ENCODE measurements at regions not wholly inside any gene's neighbourhood (a gene's known extent, or its start where the extent isn't known, plus 50 kb on each side); places are given as distances from the start of the nearest gene placed in this dataset.

GRCh38 chr7:53800746-53801145 lies 741.4 kb upstream of the VSTM2A start:
- no peaks in the 10 kb centered on the region for H3K36me3 ChIP-seq (ENCODE audit: control insufficient read depth, low read length)
- no peak overlapping the region for H3K4me3 ChIP-seq (ENCODE audit: low read length)
- H4K20me1 ChIP-seq (ENCODE audit: control insufficient read depth, insufficient read depth, low read depth, low read length) = no peaks in the 10 kb centered on the region
- H3K9me3 ChIP-seq (ENCODE audit: control insufficient read depth, insufficient read depth, low read length) = peaks cover 9% of the 10 kb centered on the region; the same call in 1 of the 2 replicates
- no peaks in the 10 kb centered on the region for H3F3A ChIP-seq (ENCODE audit: control insufficient read depth, insufficient read depth)
- no peaks in the 10 kb centered on the region for H3K4me1 ChIP-seq (ENCODE audit: control insufficient read depth, low read length)
- H3K9me2 ChIP-seq (replicated peaks; ENCODE audit: control insufficient read depth, low read length) = no peaks in the 10 kb centered on the region
- H3K27ac ChIP-seq (ENCODE audit: low read depth, low read length) = no peak overlapping the region
- no peaks in the 10 kb centered on the region for H3K27me3 ChIP-seq (ENCODE audit: control insufficient read depth, low read length)
- no peak overlapping the region for H3K4me2 ChIP-seq (ENCODE audit: low read length)
- TF ChIP-seq EZH2phosphoT487 (IDR thresholded peaks at IDR 0.05; ENCODE audit: borderline replicate concordance, low read length) = no peak
- H3K79me2 ChIP-seq (ENCODE audit: control insufficient read depth, low read length) = no peaks in the 10 kb centered on the region

GRCh38 chr7:53806119-53806518 lies 736.1 kb upstream of the VSTM2A start:
- Histone ChIP-seq H3K9me3 (ENCODE audit: control insufficient read depth, insufficient read depth, low read length) (no peaks in the 10 kb centered on the region), H4K20me1 (ENCODE audit: control insufficient read depth, insufficient read depth, low read depth, low read length) (no peaks in the 10 kb centered on the region), H3K79me2 (ENCODE audit: control insufficient read depth, low read length) (no peaks in the 10 kb centered on the region), H3K4me3 (ENCODE audit: low read length) (no peak overlapping the region), H3F3A (ENCODE audit: control insufficient read depth, insufficient read depth) (no peaks in the 10 kb centered on the region), H3K36me3 (ENCODE audit: control insufficient read depth, low read length) (no peaks in the 10 kb centered on the region), H3K27me3 (ENCODE audit: control insufficient read depth, low read length) (no peaks in the 10 kb centered on the region), H3K9me2 (replicated peaks; ENCODE audit: control insufficient read depth, low read length) (no peaks in the 10 kb centered on the region), H3K27ac (ENCODE audit: low read depth, low read length) (no peak overlapping the region), H3K4me1 (ENCODE audit: control insufficient read depth, low read length) (no peaks in the 10 kb centered on the region), H3K4me2 (ENCODE audit: low read length) (no peak overlapping the region)
- TF ChIP-seq CTCF (IDR thresholded peaks at IDR 0.05; ENCODE audit: low read depth, low read length, poor library complexity, severe bottlenecking) = no peak
- no peak for TF ChIP-seq EZH2phosphoT487 (IDR thresholded peaks at IDR 0.05; ENCODE audit: borderline replicate concordance, low read length)

DNA sequence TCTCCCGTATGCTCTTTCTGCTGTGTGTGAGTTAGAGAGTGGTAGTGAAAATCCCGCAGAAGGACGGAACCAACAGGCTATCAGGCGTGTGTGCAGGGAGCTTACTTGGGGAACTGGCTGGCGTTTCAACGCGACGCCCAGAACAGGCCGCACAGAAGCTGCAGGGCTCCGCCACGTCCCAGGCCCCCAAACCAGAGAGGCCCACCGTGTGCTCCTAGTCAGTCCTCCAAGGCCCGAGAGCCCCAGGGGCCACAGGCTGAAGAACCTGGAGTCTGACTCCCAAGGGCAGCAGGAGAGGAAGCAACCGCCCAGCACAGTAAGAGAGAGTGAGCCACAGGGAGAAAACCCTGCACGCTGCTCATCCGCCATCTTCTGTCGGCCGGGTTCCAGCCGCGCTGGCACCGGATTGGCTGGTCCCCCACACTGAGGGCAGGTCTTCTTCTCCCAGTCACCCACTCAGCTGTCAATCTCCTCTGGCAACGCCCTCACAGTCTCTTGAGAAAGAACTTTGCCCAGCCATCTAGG lies 730.6 kb upstream of the VSTM2A start:
- Histone ChIP-seq H3K9me3 (ENCODE audit: control insufficient read depth, insufficient read depth, low read length) (peaks cover 8% of the 10 kb centered on the region; the same call in 1 of the 2 replicates), H3K9me2 (replicated peaks; ENCODE audit: control insufficient read depth, low read length) (no peaks in the 10 kb centered on the region), H4K20me1 (ENCODE audit: control insufficient read depth, insufficient read depth, low read depth, low read length) (no peaks in the 10 kb centered on the region), H3K79me2 (ENCODE audit: control insufficient read depth, low read length) (no peaks in the 10 kb centered on the region), H3K27ac (ENCODE audit: low read depth, low read length) (no peak overlapping the region), H3K4me3 (ENCODE audit: low read length) (no peak overlapping the region), H3F3A (ENCODE audit: control insufficient read depth, insufficient read depth) (no peaks in the 10 kb centered on the region), H3K4me1 (ENCODE audit: control insufficient read depth, low read length) (no peaks in the 10 kb centered on the region), H3K27me3 (ENCODE audit: control insufficient read depth, low read length) (no peaks in the 10 kb centered on the region), H3K4me2 (ENCODE audit: low read length) (no peak overlapping the region), H3K36me3 (ENCODE audit: control insufficient read depth, low read length) (no peaks in the 10 kb centered on the region)
- TF ChIP-seq EZH2phosphoT487 (IDR thresholded peaks at IDR 0.05; ENCODE audit: borderline replicate concordance, low read length) (no peak), CTCF (IDR thresholded peaks at IDR 0.05; ENCODE audit: low read depth, low read length, poor library complexity, severe bottlenecking) (no peak)

DNA sequence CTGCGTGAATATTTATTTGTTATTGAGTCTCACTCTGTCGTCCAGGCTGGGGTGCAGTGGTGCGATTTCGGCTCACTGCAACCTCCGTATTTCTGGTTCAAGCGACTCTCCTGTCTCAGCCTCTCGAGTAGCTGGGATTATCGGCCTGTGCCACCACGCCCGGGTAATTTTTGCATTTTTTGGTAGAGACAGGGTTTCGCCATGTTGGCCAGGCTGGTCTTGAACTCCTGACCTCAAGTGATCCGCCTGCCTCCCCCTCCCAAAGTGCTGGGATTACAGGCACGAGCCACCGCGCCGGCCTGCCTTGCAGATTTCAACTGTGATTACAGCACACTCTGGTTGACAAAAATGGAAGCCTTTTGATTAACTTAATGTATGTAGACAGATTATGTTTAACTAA lies 730.0 kb upstream of the VSTM2A start:
- H3F3A ChIP-seq (ENCODE audit: control insufficient read depth, insufficient read depth) = no peaks in the 10 kb centered on the region
- no peak overlapping the region for H3K4me2 ChIP-seq (ENCODE audit: low read length)
- no peaks in the 10 kb centered on the region for H3K4me1 ChIP-seq (ENCODE audit: control insufficient read depth, low read length)
- H3K4me3 ChIP-seq (ENCODE audit: low read length) = no peak overlapping the region
- no peaks in the 10 kb centered on the region for H3K79me2 ChIP-seq (ENCODE audit: control insufficient read depth, low read length)
- peaks cover 8% of the 10 kb centered on the region; the same call in 1 of the 2 replicates for H3K9me3 ChIP-seq (ENCODE audit: control insufficient read depth, insufficient read depth, low read length)
- TF ChIP-seq EZH2phosphoT487 (IDR thresholded peaks at IDR 0.05; ENCODE audit: borderline replicate concordance, low read length) (no peak), CTCF (IDR thresholded peaks at IDR 0.05; ENCODE audit: low read depth, low read length, poor library complexity, severe bottlenecking) (no peak)
- no peak overlapping the region for H3K27ac ChIP-seq (ENCODE audit: low read depth, low read length)
- no peaks in the 10 kb centered on the region for H4K20me1 ChIP-seq (ENCODE audit: control insufficient read depth, insufficient read depth, low read depth, low read length)
- H3K9me2 ChIP-seq (replicated peaks; ENCODE audit: control insufficient read depth, low read length) = no peaks in the 10 kb centered on the region
- no peaks in the 10 kb centered on the region for H3K36me3 ChIP-seq (ENCODE audit: control insufficient read depth, low read length)
- H3K27me3 ChIP-seq (ENCODE audit: control insufficient read depth, low read length) = no peaks in the 10 kb centered on the region

Measured in DOHH2 (cell line).